ENCODE measurements at regions not wholly inside any gene's neighbourhood (a gene's known extent, or its start where the extent isn't known, plus 50 kb on each side); places are given as distances from the start of the nearest gene placed in this dataset.

DNA sequence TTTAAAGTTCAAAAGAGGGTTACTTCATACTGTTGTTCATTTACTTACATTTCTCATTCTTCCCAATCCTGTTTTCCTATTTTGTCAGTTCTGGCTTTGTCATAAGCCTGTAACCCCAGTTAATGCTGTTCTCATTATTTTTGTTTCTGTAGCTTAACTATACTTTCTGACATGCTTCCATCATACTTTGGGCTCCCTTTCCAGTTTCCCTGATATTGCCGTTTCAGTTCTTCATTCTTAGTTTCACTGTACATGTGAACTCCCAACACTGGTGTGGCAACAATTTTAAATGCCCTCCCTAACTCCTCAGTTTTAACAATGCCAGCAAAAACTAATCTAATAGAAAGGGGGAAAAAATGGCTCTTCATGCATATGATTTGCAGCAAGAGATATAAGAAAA lies 456.7 kb downstream of the LMO4 start:
- TF ChIP-seq, protein P1, sequence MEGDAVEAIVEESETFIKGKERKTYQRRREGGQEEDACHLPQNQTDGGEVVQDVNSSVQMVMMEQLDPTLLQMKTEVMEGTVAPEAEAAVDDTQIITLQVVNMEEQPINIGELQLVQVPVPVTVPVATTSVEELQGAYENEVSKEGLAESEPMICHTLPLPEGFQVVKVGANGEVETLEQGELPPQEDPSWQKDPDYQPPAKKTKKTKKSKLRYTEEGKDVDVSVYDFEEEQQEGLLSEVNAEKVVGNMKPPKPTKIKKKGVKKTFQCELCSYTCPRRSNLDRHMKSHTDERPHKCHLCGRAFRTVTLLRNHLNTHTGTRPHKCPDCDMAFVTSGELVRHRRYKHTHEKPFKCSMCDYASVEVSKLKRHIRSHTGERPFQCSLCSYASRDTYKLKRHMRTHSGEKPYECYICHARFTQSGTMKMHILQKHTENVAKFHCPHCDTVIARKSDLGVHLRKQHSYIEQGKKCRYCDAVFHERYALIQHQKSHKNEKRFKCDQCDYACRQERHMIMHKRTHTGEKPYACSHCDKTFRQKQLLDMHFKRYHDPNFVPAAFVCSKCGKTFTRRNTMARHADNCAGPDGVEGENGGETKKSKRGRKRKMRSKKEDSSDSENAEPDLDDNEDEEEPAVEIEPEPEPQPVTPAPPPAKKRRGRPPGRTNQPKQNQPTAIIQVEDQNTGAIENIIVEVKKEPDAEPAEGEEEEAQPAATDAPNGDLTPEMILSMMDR (IDR thresholded peaks at IDR 0.05), result no peak
- TF ChIP-seq POLR2A (IDR thresholded peaks at IDR 0.05), result no peak
- TF ChIP-seq POLR2AphosphoS5 (IDR thresholded peaks at IDR 0.05), result no peak
